Bronchial epithelial cell (primary cell): ENCODE measurements at regions not wholly inside any gene's neighbourhood (a gene's known extent, or its start where the extent isn't known, plus 50 kb on each side); places are given as distances from the start of the nearest gene placed in this dataset.

Source experiments
- DNase-seq: peaks from one replicate; pipeline ENCODE4 v3.0.0-alpha.2; 2010; ENCODE audit warnings: low read depth
- FAIRE-seq: peaks from 2 replicates; lab custom pipeline; 2011; peaks lifted over from hg19 to GRCh38; lab: Jason Lieb, UNC
- H3K27me3 ChIP-seq: 2 replicates; pipeline ENCODE4 v1.5.1; 2011; ENCODE audit warnings: low read length; ENCODE audit not compliant: control insufficient read depth, insufficient read depth
- H3K36me3 ChIP-seq: 2 replicates; pipeline ENCODE4 v1.5.1; 2011; ENCODE audit warnings: low read length; ENCODE audit not compliant: control insufficient read depth, insufficient read depth
- H3K4me3 ChIP-seq: 2 replicates; pipeline ENCODE4 v1.5.1; 2011; ENCODE audit warnings: mild to moderate bottlenecking, low read depth, low read length, control low read depth
- TF ChIP-seq, protein P1 (sequence below): IDR thresholded peaks from 2 replicates; pipeline ENCODE4 v1.5.1; 2011; ENCODE audit warnings: mild to moderate bottlenecking, moderate library complexity, low read length, control low read depth, inconsistent platforms; ENCODE audit not compliant: insufficient read depth, severe bottlenecking

DNA sequence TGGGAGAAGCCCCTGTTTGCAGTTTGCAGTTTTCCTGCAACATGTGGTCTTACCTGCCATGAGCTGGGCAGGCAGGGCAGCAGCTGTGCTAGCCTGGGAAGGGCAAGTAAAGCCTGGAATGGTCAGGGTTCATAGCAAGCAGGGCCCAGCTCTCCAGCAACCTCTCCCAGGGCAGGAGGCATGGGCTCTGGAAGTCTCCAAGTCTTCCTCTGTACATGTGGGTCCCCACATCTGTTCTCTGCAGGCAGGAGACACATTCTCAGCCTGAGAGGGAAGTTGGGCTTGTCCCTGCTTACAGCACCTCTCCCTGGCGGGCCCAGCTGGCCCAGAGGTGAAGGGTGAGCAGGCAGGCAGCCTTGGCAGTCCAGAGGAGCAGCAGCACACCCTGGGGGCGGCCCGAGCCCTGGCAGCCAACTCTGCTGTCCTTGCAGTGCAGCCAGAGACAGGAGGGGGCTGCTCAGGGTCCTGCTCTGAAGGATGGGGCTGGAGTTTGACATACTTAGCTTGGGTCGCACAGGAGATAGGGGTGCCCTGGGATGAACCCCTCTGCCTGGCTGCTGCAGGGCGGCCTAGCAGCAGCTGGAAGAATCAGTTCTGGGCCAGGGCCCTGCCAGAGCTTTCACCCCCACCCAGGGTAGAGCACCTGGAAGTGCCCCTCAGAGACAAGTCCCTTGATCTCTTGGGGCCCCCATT, 176.0 kb downstream of the MRPL14 start:
- no peak for FAIRE-seq
- TF ChIP-seq, protein P1, sequence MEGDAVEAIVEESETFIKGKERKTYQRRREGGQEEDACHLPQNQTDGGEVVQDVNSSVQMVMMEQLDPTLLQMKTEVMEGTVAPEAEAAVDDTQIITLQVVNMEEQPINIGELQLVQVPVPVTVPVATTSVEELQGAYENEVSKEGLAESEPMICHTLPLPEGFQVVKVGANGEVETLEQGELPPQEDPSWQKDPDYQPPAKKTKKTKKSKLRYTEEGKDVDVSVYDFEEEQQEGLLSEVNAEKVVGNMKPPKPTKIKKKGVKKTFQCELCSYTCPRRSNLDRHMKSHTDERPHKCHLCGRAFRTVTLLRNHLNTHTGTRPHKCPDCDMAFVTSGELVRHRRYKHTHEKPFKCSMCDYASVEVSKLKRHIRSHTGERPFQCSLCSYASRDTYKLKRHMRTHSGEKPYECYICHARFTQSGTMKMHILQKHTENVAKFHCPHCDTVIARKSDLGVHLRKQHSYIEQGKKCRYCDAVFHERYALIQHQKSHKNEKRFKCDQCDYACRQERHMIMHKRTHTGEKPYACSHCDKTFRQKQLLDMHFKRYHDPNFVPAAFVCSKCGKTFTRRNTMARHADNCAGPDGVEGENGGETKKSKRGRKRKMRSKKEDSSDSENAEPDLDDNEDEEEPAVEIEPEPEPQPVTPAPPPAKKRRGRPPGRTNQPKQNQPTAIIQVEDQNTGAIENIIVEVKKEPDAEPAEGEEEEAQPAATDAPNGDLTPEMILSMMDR = peak; percentile 38
- Histone ChIP-seq H3K4me3 (no peak overlapping the region), H3K27me3 (no peaks in the 10 kb centered on the region), H3K36me3 (no peaks in the 10 kb centered on the region)
- no peak for DNase-seq

DNA sequence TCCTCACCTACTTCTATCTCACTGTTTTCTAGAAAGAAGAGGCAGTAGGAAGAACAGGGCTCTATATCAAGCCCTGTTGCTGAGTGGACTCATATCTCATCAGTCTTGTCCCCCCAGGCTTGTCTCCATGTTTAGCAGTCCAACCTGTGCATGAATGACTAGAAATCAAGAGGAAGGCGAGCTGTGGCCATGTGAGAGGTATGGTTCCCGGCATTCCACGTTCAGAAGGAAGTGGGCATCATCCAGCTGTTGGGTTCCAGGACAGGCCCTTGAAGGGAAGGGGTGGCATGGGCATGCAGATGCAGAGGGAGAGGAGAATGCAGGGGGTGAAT, 176.6 kb downstream of the MRPL14 start:
- TF ChIP-seq, protein P1 = no peak
- Histone ChIP-seq H3K4me3 (no peak overlapping the region), H3K36me3 (no peaks in the 10 kb centered on the region), H3K27me3 (no peaks in the 10 kb centered on the region)
- no peak for DNase-seq
- no peak for FAIRE-seq

DNA sequence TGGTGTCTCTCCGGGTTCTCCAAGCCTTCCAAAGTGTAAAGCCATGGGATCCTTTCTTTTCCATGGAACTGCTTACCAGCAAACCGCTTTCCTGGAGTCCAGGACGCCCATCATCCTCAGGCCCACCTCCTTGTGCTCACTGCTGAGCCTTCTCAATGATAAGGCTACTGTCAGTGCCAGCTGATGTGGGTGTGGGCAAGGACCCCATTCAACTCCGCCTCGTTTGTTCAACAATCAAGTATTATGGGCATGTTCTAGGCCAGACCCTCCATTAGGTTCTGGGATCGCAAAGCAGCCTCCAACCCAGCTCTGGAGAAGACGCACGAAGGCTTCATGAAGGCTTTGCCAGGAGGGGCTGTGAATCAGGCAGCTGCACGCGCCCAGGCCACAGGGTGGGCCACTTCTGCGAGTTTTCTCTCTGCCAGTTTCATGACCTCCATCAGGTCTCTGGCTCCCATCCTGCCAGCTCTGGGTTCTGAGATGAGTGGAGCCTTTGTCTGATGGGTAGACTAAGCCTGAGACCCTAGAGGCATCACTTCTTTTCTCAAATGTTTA, 177.1 kb downstream of the MRPL14 start:
- Histone ChIP-seq H3K4me3 (no peak overlapping the region), H3K27me3 (no peaks in the 10 kb centered on the region), H3K36me3 (no peaks in the 10 kb centered on the region)
- FAIRE-seq (no peak), DNase-seq (no peak)
- TF ChIP-seq, protein P1 = no peak

DNA sequence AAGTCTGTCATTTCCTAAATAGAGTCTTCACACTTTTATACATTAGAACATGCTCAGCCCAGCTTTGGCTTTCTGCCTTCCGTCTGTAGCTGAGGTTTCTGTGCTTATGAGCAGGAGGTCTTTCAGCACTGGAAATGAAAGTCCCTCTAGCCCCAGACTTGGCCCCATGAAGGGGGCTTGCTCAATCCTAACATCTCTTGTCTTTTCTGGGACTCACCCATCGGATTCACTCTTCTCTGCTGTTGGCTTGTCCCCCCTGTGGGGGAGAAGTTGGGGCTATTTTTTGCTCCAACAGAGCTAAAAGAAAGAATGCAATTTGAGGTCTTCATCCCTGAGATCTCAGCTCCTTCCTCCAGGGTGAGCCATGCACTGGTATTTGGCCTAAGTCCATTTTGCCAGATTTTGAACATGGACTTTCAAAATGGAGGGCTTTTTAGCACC, 177.7 kb downstream of the MRPL14 start:
- TF ChIP-seq, protein P1 = no peak

DNA sequence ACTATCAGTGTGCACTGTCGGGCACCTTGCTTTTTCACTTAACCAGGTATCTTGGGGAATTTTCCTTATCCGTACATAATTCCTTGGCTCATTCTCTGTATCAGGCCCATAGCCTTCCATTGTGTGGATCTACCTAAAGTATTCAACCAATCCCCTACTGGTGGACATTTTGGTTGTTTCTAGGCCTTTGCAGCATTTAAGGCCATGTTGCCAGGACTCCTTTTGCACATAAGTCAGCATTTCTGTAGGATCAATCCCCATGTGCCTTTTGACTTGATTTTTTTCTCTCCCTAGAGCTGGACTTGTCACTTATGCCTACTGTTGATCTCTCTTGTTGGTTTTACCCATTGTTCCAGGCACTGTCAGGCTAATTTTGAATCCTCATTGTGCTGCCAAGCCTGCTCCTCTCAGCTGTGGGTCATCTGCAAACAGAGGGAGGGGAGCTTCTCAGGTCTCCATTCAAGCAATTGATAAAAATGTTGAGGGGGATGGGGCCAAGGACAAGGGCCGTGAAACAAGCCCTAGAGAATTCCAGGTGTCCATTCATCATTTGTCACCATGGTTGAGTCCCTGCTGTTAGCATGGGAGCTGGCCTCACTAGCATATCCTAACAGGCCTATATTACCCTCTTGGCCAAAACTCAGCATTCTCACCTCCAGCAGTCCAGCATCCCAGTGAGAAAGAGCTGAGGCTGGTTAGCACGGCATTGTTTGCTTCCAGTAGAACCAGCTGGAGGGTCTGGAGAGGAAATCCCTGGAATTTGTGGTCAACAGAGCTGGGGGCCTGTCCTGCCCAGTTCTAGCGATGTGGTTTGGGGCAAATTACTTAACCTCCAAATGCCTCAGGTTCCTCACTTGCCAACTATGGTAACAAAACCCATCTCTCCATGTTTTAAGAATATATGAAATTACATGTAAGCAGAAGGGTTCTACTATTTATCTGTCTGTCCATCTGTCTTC, 178.4 kb downstream of the MRPL14 start:
- TF ChIP-seq, protein P1 = no peak
- Histone ChIP-seq H3K27me3 (no peaks in the 10 kb centered on the region), H3K36me3 (no peaks in the 10 kb centered on the region), H3K4me3 (no peak overlapping the region)
- FAIRE-seq (no peak), DNase-seq (no peak)

More for the DNA sequence above, 177.7 kb downstream of the MRPL14 start:
- Histone ChIP-seq H3K36me3 (no peaks in the 10 kb centered on the region), H3K27me3 (no peaks in the 10 kb centered on the region), H3K4me3 (no peak overlapping the region)
- DNase-seq (no peak), FAIRE-seq (no peak)
